GM21619 (cell line): ENCODE measurements at regions not wholly inside any gene's neighbourhood (a gene's known extent, or its start where the extent isn't known, plus 50 kb on each side); places are given as distances from the start of the nearest gene placed in this dataset.

Experiments used
- ATAC-seq: cut with Tn5 transposase; IDR thresholded peaks from one replicate; pipeline ENCODE4 v1.9.1; 2021; ENCODE audit not compliant: unreplicated experiment

DNA sequence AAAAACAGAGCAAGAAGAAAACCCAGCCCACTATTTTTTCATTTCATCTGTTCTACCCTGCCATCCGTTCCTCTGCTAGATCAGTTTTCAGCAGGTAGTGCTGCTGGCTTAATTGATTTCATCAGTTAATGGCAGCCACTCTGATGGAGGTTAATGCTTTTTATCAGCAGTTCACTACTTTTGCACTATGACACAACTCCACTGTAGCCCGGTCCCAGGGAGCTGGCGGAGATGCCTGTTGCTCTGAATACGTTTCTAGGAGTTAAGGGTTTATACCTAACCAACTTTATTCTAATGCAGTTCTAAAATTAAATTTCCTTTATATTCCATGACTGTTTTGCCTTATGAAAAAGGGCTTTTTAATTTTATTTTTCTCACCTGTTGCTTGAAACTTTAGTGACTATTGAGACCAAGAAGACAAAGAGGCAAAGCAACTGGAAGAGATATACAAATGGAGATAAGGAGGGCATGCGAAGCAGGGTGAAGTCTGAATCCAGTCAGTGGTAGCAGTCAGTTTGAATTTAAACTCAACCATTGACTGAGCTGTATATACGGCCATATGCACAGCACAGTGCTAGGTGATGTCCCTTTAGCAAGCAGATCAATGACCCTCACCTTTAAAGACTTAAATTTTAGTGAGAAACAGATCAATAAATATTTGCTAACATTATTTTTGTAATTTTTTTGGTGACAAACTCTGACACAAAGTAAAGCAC, 477.9 kb downstream of the LMO4 start:
- no peak for ATAC-seq

DNA sequence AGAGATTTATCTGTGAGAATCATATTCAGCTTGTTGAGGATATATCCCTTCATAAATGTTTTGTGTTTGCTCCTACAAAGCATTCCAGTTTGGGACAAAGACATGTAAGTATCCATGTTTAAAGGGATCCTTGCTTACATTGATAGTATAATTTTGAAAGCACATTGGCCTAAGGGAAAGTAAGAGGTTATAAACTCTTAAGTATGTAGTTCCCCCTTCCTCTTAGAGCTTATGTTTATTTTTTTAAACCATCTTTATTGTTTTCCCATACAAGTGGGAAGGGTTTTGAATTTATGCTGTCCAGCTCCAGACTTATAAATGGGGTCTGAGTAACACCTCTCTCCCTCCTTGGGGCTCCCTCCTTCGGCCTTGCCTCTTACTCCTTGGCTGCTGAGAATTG, 481.5 kb downstream of the LMO4 start:
- no peak for ATAC-seq

DNA sequence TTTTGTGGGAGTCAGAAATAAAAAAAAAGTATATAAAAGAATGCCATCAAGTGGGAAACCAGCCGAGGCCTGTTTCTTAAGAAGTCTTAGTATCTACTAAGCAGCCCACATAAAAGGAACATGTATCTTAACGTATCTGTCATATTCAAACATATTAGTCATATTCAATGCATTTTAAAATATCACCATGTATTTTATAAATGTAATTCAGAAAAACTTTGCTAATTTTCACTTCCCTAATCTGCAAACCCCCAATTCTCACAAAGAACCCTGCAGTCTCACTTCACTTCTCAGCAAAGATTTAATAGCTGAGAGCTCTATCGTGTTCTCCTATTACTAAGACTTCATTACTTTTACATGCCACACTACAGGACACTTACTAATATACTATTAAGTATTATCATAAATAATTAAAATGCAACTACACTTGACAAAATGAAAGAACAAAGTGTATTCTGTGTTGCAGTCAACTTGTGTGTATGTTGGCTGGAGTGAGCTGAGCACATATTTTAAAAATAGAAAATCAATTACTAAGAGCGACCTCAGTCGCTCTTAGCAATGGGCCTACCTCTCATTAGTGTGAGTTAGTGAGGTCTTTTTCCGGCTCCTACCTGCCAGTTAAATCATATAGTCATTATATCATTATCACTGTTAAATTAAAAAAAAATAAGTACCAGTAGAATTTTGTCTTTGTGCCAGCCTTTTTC, 484.3 kb downstream of the LMO4 start:
- ATAC-seq, result peak; percentile 77

DNA sequence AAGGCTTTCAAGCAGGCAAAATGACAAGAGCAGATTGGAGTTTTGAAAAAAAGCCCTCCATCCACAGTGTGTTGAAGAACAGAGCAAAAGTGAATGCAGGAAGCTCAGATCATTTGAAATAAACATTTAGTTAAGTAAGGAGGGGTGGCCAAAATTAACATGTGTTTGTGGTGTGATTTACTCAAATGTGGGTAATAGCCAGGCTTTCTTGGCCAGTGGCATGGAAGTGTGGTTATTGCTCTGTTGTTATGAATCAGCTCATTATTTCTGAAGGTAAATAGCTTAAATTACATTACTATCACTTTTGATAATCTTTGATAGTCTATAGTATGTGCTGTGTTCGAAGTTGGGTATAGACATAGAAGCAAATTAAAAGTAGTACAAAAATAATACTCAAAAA, 485.9 kb downstream of the LMO4 start:
- ATAC-seq, result no peak

DNA sequence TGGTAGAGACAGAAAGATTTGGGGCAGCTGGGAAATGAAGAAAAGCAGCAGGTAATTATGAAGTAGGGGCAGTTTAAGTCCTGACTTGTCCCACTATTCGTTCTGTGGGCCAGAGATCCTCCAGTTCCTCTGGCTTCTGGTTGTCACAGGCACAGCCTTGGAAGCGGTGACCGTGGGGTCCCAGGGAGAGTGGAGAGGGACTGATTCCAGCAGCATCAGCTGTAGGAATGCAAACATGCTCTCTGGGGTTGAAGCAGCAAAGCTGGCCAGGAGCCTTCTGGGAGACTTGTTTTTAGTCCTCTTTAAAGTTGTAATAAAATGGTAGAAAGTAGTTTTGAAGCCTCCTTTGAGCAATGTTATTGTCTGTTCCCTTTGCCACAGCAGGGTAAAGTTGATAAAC, 488.0 kb downstream of the LMO4 start:
- ATAC-seq, result no peak

DNA sequence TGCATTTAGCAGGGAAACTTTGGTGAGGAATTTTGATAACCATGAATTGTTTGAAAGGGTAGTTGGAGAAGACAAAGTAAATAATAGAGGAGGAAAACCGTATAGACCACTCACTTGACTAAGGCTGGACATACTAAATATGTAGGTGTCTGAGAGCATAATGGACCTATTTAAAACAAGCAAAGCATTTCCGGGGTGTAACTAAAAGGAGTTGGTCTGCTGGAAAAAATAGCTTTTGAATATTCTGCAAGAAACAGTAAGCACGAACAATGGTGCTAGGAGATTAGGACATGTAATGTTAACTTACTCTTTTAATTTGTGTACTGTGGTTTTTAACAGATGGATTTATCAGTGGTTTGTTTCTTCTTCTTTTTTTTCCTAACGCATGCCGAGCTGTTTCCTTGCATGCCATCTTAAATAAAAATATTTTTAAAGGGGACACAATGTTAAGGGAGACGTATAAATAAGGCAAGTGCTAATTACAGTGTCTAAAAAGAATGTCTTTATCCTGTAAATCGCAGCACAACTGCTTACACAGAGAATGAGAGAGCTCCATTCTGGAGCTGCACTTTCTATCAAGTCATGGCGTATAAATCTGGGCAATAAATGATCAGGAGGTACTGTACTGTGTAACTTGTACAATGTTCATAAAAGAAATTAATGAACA, 492.1 kb downstream of the LMO4 start:
- ATAC-seq, result no peak

DNA sequence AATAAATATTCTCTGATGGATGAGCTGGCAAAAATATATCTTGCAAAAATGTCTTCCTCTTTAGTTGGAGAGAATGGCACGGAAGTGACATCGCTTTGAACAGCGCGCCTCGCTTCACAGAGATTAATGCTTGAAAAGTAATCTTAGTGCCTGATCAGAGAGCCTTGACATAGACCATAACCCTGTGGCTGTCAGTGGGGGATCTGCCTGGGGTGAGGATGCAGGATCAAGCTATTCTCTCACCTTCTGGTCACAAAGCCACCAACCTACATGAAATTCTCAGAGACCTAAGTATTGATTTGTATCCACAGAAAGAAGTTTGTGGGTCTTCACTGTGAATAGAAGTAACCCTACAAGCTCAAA, 492.6 kb downstream of the LMO4 start:
- no peak for ATAC-seq

DNA sequence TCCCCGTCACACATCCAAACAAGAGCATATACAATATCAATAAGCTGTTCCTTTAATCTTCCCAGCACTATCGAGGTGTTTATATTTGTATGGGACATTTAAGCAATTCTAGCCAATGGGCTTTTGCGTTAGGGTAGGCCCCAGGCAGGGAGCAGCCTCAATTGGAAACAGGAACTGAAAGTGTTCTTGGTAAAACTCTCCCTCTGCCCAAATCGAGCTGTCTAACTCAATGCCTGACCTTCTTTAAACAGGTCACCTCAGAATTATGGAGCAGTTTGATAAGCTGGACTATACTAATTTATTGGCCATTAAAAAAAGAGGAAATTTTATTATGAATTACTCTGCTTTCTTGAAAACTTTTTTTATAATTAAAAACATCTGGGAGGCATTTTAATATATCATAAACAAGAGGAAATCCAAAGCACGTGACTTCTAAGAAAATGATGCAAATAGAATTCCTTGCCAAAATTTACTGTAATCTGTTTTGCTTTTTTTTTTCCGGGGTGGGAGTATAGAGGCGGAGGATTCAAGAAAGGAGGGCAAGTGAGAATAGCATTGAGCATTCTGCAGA, 498.1 kb downstream of the LMO4 start:
- ATAC-seq, result peak; percentile 92

DNA sequence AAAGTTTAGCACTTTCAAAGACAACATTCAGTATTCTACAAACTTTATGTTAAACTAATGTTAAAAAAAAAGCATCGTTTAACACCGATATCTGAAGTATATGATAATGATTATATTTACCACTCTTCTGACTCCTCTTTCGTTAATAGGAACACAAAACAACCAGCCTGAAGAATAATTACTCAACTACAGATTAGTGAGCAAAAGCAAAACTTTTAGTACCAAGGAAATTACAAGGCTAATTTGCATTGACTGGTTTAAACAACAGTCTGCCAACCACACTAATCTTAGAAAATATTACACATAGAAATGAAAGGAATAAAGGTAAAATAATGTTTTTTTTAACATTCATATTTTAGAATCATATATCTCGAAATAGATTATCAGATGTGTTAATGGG, 500.7 kb downstream of the LMO4 start:
- ATAC-seq, result peak; percentile 47

DNA sequence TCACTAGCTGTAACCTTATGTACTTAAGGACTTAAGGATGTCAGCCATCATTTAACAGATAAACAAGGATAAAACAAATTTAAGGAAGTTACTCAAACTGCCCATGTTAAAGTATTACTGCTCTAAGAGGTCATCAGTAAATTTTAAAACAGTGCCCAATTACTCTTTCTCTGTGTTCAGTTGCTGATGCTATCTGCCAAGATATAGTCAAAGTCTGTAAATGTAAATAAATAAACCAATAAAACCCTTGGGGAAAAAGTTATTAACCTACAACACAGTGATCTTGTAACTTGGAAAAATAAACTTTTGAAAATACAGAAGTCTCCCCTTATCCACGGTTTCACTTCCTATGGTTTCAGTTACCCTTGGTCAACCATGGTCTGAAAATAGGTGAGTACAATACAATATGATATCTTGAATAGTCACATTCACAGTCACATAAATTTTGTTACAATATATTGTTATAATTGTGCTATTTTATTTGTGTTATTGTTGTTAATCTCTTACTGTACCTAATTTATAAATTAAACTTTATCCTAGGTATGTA, 501.8 kb downstream of the LMO4 start:
- no peak for ATAC-seq

DNA sequence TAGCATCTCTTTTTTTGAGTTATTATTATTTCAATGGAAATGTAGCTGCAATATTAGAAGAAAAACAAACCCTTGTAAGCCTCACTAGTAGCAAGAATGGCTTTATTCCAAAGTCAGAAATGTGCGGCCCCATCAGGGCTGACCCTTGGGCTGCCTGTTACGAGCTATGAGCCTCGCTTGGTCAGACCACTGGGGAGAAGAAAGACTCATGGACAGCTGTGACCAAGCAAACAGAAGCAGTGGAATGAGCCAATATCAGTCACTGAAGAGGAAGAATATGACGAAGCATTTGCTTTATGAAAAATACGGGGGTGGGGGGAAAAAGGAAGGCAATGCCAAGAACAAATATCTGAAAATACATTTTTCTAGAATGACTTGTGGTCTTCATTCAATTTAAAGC, 504.5 kb downstream of the LMO4 start:
- no peak for ATAC-seq

DNA sequence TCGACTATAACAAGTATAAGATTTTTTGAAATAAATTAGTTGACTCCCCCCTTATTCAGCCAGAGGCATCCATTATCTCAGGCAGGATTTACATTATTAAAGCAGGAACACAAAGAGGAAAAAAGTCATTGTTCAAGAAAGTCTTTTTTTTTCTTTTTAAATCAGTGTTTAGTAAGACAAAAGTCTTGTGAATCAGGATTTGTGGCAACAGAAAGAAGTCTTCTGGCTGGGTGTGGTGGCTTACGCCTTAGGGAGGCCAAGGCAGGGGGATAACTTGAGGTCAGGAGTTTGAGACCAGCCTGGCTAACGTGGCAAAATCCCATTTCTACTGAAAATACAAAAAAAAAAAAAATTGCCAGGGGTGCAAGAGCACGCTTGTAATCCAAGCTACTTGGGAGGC, 505.5 kb downstream of the LMO4 start:
- no peak for ATAC-seq

DNA sequence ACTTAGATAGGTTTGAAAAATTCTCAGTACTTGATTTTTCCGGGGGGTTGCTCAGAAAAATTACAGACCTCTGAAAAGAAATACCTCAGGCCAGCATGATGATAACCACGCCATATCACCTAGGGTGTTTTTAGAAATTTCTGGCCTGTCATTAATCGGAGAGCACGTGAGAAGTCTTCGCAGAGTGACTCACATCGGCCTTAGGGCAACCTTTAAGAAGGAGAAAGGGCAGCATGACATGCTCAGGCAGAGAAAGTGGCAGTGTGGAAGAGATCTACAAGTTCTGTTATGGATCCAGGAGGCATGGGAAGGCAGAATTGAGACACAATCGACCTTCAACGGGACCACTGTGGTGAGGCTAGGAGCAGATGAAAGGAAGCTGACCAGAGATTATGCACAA, 506.3 kb downstream of the LMO4 start:
- no peak for ATAC-seq

DNA sequence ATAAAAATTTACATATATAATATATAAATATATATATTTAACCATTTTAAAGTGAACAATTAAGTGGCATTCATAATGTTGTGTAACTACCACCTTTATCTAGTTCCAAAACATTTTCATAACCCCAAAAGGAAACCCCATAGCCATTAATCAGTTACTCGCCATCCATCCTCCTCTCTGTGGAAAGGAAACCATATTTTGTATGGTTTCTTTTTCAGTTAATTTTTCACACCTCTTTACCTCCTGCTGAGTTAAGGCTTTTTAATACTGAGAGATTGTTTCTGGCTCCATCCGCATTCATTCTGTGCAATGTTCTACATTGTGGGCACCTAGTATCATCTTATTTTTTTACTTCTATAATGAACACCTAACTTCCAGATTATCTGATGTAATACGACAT, 512.1 kb downstream of the LMO4 start:
- ATAC-seq, result peak; percentile 99

DNA sequence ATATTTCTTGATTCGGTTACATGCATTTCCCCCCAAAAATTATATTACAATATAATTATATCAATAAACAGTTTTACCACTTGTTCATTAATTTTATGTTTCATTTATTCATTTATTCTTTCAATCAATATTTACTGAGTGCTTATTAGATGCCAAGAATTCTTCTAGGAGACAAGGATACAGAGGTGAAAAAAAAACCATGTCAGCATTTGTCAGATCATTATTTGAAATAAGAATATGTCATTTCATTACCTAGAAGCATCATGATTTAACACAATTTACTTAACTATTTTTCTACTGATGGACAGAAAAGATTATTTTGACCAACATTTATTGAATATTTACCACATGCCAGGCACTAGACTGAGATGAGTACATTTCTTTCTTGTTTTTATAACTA, 512.7 kb downstream of the LMO4 start:
- no peak for ATAC-seq

DNA sequence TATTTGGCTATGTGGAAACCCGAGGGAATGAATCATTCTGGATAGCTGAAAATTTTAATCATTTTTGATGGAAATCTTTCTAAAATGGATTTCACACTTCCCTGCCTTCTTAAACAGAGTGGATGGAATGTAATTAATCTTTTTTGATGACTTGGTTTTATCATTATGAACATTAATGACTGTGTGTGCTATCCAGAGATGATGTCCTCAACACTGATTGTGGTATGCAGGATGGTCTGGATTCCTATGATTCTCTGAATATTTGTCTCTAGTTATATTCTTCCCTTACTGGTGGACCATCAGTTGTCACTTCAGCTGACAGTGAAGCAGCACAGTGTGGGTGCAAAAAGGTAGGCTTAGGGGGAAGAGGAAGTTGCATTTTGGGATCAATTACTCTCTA, 513.5 kb downstream of the LMO4 start:
- no peak for ATAC-seq

DNA sequence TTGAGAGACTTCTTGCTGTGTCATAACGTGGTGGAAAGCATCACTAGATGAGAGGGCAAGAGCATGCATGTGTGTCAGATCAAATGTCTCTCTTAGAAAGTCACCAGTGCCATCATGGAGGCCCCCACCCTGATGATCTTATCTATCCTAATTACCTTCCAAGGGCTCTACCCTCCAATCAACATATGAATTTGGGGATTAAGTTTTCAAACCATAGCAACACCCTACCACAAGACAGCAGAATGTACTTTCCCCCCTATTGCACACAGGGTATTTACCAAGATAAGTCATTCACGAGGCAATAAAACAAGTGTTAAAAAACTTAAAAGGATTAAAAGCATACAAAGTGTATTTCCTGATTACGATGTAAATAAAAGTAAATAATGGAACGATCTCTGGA, 515.6 kb downstream of the LMO4 start:
- no peak for ATAC-seq

DNA sequence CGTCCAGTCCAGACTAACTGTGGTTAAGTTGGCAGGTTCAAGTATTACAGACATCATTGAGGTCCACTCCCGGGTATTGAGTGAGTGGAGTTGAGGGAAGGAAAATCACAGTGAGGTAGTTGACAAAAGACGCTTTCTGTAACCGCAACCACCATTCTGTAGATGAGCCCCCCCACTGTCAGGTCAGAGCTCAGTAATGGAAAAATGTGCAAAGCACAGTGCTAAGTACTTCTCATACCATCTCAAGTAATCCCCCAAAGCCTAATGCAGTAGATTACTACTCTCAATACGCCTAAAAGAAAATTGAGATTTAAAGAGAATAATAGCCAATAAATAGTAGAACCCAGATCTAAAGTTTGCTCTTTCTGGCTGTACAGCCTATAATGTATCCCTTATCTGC, 522.8 kb downstream of the LMO4 start:
- ATAC-seq, result no peak

DNA sequence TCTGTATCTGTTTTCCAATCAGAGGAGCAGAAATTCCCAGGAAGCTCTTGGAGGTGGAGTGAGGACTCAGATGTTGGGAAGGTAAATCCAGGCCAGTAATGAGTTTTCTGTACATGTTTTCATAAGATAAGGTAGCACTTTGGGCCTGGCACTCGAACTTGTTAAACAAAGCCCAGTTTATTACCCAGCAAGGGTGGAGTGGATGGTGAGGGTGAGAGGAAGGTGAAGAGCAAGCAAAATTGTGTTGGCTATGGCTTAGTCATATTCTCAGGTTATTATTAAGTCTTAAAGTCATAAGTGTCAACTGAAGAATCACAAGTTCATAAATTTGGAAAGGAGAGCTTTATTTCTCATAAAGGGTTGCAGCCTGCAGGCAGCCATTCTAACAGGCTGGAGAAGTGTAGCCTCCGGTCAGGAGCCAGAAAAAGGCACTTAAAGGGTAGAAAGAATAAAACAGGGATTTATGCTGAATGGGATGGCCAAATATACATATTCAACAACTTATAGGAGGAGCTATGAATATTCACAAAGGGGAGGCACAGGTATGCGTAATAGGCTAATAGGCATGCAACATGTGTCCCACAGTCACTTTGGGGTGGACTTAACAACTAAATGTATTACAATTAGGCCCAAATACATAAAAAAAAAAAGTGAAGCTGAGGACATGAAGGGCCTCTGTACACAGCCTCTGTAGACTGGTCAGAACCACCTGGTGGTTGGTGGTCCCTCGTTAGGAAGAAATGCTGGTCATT, 523.9 kb downstream of the LMO4 start:
- ATAC-seq, result no peak

DNA sequence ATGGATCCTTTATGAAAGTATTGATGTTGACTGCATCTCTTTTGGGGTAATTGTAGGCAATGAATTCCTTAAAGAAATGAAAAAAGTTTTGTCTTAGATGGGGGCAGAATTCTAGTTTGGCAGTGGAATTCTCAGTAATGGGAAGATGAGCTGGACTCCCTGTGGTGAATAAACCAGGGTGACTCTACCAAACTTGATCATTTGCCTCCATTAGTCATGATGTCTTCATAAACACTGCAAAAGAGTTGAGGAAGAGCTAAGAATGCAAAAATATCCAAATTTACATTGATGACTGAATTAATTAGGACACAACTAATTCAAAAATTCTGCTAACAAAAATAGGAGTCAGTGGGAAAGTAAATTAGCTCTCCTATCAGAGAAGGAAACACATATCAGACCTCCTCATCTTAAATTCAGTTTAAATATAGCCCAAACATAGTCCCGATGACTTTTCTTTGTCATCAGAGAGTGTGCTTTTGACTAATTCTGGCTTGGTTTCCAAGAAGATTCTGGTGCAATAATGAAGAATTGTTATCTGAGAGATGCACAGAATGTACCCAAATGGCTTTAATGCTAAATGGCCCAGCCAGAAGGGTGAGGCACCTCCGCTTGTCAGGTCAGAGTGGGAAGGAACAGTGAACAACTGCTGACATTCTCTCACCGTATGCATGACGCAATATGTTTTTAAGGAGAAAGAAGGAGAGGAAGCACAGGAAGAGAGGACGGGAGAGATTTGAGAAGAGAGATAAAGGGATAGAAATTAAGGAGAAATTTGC, 525.1 kb downstream of the LMO4 start:
- ATAC-seq, result no peak
